ENCODE measurements at regions not wholly inside any gene's neighbourhood (a gene's known extent, or its start where the extent isn't known, plus 50 kb on each side); places are given as distances from the start of the nearest gene placed in this dataset.

- DNase-seq (ENCODE audit: low spot score): no peak
Observed at GRCh38 chr21:22900490-22900889, 1902.3 kb downstream of the NCAM2 start.

GRCh38 chr21:22903851-22904250 is 1905.6 kb downstream of the NCAM2 start:
- DNase-seq (ENCODE audit: low spot score): no peak

GRCh38 chr21:22904385-22904784 is 1906.2 kb downstream of the NCAM2 start:
- no peak for DNase-seq (ENCODE audit: low spot score)

DNA sequence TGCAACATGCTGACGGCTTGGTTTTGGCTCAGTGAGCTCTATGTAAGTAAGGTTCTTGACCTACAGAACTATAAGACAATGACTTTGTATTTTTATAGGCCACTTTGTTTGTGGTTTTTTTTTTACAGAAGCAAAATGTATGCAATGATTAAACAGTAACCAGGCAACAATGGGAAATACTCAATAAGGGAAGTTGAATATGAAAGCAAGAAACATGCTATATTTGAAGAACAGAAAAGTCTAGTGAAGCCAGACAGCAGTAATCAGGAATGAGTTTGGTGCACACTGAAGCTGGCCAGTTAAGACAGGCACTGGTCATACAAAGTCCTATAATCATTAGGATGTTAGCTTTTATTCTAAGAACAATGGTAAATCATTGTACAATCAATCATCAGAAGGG is 1926.8 kb downstream of the NCAM2 start:
- DNase-seq (ENCODE audit: low spot score): no peak

DNA sequence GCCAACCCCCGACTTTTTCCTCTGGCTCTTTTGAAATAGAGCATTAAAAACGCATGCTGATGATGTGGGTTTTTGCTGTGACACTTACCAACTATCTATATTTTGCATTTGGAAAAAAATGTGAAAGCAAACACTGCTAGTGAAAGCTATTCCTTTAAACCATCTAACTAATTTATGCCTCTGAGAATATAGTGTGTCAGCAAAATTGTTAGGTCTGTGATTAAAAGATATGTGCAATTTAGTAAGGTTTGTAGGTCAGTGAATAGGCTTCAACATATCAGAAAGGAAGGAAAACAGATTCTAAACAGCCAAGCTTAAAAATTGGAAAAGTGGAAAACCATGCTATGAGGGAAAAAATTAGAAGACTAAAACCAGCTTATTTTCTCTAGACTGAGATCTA is 1929.3 kb downstream of the NCAM2 start:
- no peak for DNase-seq (ENCODE audit: low spot score)

- no peak for DNase-seq (ENCODE audit: low spot score)
Observed at GRCh38 chr21:22941779-22942490, 1943.7 kb downstream of the NCAM2 start.

GRCh38 chr21:22955559-22955958 is 1957.3 kb downstream of the NCAM2 start:
- no peak for DNase-seq (ENCODE audit: low spot score)

DNA sequence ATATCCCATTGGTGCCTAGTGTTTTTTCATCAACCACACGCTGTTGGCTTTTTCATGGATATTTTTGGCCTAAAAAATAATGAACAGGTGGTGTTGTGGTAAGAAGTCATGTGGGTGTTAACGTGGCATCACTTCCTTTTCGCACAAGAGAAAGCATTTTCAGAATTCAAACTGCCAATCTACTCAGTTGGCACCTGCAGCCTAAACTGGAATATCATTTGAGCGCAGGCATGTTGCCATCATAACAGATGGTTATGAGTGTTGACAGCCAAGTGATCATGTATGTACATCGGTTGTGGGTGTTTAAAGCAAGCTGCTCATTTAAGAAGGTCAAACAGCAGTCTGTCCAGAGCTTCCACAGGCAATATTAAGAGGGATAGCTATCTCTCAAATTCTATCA is 1963.0 kb downstream of the NCAM2 start:
- DNase-seq (ENCODE audit: low spot score): no peak

DNA sequence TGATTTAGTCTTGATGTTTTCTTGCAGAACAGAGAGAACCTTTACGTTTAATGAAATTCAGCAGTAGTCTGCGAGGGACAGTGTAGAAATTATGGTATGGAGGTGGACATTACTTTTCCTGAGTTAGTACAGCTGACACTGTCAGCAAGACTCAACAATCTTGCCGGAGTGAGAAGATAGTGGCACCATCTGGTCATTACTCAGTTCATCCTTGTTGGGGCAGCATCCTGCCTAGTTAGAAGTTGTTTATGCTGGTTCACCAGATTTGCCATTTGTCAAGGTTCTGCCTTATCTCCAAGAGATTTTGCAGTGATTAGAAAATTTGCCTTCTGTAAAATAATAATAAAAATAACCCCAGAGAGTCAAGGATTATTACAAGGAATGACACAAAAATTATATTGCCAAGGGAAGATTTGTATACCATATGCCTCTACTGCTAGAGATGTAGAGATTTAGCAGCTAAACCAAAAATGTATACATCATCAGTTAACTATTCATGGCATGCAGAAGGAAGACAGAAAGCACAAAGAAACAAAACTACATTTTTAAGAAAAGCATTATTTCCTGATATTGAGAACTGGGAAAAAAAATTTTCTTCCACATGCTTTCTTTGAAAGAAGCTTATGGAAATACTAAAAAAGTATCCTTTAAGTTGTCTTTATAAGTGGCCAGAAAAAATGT is 1967.4 kb downstream of the NCAM2 start:
- DNase-seq (ENCODE audit: low spot score): no peak

GRCh38 chr21:22981819-22982218 is 1983.6 kb downstream of the NCAM2 start:
- no peak for DNase-seq (ENCODE audit: low spot score)

GRCh38 chr21:22993144-22993543 is 1994.9 kb downstream of the NCAM2 start:
- DNase-seq (ENCODE audit: low spot score): no peak

GRCh38 chr21:22993822-22994574 is 1995.8 kb downstream of the NCAM2 start:
- DNase-seq (ENCODE audit: low spot score): no peak

DNA sequence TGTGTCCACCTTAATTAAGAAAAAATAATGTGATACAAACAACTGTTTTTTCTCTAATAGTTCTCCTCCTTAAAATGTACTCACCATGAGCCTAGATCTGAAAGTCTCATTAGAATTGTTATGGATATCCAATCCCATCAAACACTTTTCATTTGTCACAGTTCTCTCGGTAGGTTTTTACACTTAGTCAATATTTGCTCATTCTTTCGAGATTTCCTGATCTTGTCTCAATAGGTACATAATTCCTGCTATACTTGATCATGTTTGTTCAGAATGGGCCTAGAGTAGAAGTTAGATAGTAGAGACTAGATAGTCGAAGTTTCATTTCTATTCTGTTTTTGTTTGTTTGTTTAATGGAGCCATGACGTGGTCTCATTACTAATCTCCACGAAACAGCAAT is 2005.7 kb downstream of the NCAM2 start:
- DNase-seq (ENCODE audit: low spot score): no peak

DNA sequence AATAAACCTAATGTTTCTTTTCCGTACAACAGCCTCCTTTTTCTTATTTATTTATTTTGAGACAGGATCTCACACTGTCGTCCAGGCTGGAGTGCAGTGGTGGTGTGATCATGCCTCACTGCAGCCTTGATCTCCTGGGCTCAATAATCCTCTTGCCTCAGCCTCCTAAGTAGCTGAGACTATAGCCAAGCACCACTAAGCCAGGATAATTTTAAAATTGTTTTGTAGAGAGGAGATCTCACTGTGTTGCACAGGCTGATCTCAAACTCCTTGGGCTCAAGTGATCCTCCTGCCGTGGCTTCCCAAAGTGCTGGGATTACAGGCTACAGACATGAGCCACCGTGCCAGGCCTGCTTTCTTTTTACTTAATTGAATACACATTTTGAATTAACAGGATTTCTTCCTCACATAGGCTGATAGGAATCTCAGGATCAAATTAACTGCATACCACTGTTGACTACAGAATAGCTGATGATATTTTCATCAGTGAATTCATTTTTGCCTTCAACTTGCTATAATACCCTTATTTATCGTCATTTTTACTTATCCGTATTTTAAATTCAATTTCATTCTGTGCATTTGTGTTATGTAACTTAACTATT is 2010.5 kb downstream of the NCAM2 start:
- DNase-seq (ENCODE audit: low spot score): no peak

DNA sequence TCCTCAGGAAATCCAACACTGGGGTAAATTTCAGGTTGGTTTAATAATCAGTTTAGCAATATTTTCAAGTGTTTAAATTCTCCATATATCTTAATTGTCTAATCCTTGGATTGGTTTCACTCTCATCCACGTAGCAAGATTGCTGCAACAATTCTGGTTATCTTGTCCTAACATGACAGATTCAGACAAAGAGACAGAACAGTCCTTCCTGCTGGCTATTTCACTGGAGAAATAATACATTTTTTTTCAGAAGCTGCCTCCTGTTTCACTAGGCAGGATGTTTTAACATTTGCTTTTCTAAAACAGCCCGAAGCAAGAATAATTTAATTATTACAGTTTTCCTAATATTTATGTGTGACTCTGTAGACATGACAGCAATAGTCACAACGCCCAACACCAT is 2011.2 kb downstream of the NCAM2 start:
- DNase-seq (ENCODE audit: low spot score): no peak

DNA sequence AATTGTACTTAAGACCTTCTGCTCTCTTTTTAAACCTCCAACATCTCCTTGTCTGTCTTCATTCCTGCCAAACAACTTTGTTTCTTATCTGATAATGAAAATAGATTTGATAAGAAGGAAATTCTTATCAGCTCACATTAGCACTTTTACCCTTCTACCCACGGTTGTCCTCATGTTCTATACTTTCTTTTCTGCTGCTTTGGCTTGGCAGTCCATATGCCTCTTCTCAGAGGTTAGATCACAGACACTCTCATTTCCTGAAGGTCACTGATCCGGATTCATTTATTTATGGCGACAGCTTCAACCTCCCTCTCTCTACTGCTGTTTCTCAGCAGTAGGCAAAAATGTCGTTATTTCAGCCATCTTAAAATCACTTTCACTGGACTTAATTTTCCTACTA is 2015.8 kb downstream of the NCAM2 start:
- DNase-seq (ENCODE audit: low spot score): no peak

GRCh38 chr21:23016617-23017016 is 2018.4 kb downstream of the NCAM2 start:
- no peak for DNase-seq (ENCODE audit: low spot score)

GRCh38 chr21:23017989-23018388 is 2019.8 kb downstream of the NCAM2 start:
- DNase-seq (ENCODE audit: low spot score): no peak

DNA sequence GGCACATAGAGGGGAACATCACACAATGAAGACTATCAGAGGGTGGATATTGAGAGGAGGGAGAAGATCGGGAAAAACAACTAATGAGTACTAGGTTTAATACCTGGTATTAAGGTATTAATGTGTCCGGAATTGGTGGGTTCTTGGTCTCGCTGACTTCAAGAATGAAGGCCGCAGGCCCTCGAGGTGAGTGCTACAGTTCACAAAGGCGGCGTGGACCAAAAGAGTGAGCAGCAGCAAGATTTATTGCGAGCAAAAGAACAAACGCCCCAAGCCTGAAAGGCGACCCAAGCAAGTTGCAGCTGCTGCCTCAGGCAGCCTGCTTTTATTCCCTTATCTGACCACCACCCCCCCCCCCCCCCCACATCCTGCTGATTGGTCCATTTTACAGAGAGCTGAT is 2022.8 kb downstream of the NCAM2 start:
- DNase-seq (ENCODE audit: low spot score): no peak

DNA sequence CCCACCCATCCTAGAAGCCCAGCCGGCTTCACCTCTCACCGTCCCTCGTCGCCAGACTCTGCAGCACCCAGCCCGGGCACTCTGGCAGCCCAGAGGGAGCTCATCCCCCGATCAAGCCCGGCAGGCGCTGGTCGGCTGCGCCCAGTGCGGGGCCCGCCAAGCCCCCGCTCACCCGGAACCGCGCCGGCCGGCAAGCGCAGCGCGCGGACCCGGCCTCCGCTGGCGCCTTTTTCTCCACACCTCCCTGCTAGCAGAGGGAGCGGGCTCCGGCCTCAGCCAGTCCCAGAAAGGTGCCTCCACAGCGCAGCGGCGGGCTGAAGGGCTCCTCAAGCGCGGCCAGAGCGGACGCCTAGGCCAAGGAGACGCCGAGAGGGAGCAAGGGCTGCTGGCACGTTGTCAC is 2023.3 kb downstream of the NCAM2 start:
- DNase-seq (ENCODE audit: low spot score): no peak

- DNase-seq (ENCODE audit: low spot score): no peak
Observed at GRCh38 chr21:23026878-23027277, 2028.7 kb downstream of the NCAM2 start.

GRCh38 chr21:23039846-23040245 is 2041.6 kb downstream of the NCAM2 start:
- DNase-seq (ENCODE audit: low spot score): no peak

DNA sequence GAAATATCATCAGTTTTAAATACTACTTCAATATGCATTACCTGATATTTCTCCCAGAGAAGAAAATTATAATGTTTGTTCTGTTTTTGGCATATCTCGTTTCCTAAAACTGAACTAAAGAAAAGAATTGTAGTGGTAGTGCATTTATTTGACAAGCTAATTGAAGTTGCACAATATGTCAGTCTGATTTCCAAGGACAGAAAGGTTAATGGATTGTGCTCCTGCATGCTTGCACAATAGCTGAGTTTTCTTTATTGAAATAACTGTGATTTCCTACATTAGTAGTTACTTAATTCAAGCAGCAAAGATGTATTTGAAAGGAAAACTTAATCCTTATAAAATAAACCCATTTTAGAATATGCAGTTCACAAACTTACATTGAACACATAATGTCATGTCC is 2047.7 kb downstream of the NCAM2 start:
- no peak for DNase-seq (ENCODE audit: low spot score)

All from AG08395 (cell line).